ENCODE measurements at regions not wholly inside any gene's neighbourhood (a gene's known extent, or its start where the extent isn't known, plus 50 kb on each side); places are given as distances from the start of the nearest gene placed in this dataset.
A peak's percentile ranks its signal among the peaks of the same experiment; 100 is the strongest.

DNA sequence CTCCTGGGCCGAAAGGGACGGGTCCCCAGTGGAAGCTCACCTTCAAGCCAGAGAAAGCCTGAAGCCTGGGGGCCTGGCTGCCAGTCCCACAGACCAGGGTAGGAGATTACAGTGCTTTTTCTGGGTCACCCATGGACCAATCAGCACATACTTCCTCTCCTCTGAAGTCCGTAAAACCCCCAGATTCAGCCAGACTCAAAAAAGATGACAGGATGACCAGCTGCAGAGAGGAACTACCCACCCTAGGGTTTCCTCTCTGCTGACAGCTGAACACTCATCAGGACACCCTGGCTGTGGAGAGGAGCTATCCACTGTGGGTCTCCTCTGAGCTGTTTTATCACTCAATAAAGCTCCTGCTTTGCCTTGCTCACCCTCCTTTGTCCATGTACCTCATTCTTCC lies 78.0 kb downstream of the SAMD9 start:
- Histone ChIP-seq H2BK5ac (ENCODE audit: low read depth, low read length) (no peak overlapping the region), H3K18ac (ENCODE audit: extremely low read depth, low read length) (no peak overlapping the region; the same call in 1 of the 2 replicates), H3K79me2 (ENCODE audit: control insufficient read depth in 1 of 2, insufficient read depth in 2 of 2, low read length in 2 of 2) (no peaks in the 10 kb centered on the region), H2BK20ac (ENCODE audit: low read length) (no peak overlapping the region), H3K27ac (ENCODE audit: low read depth, low read length) (no peak overlapping the region), H3K4me1 (replicated peaks in 1 of 4; ENCODE audit: control insufficient read depth in 3 of 4, insufficient read depth in 4 of 4, low read length in 3 of 4) (peaks cover 3 to 20% (median 11%) of the 10 kb centered on the region in 4 experiments), H3K9ac (replicated peaks in 1 of 4; ENCODE audit: extremely low read depth in 1 of 4, low read depth in 3 of 4, low read length in 3 of 4) (no peak overlapping the region), H4K20me1 (replicated peaks in 1 of 2; ENCODE audit: control insufficient read depth in 1 of 2, insufficient read depth in 2 of 2, low read length in 2 of 2) (no peaks in the 10 kb centered on the region), H3K56ac (replicated peaks; ENCODE audit: insufficient read length, low read depth, low read length) (no peak overlapping the region), H4K5ac (ENCODE audit: insufficient read length, low read depth, low read length) (no peak overlapping the region), H3K27me3 (replicated peaks in 1 of 4; ENCODE audit: control insufficient read depth in 3 of 4, extremely low read depth in 1 of 4, insufficient read depth in 3 of 4, low read length in 3 of 4) (peaks cover 2 to 12% (median 10%) of the 10 kb centered on the region in 4 experiments; a peak in 5 of 7 replicates), H3K9me3 (ENCODE audit: insufficient read depth in 2 of 2, low read depth in 1 of 2, low read length in 1 of 2) (no peaks in the 10 kb centered on the region), H3K79me1 (ENCODE audit: low read depth, low read length) (peaks cover 2% of the 10 kb centered on the region; the same call in 1 of the 2 replicates), H3K14ac (ENCODE audit: insufficient read length) (no peak overlapping the region), H2AFZ (ENCODE audit: low read length) (no peak overlapping the region; the same call in 1 of the 2 replicates), H2BK15ac (ENCODE audit: low read length) (0 out of 2 replicates have a peak overlapping the region, but pooled peaks have one; percentile 46), H4K91ac (replicated peaks; ENCODE audit: insufficient read length, low read length) (no peak overlapping the region), H4K8ac (ENCODE audit: extremely low read depth, insufficient read depth, low read length) (no peak overlapping the region; the same call in 1 of the 2 replicates), H2BK120ac (replicated peaks; ENCODE audit: low read depth, low read length) (no peak overlapping the region), H3K23ac (ENCODE audit: insufficient read length) (no peak overlapping the region), H3K4ac (replicated peaks; ENCODE audit: insufficient read length, low read depth, low read length) (no peak overlapping the region), H2BK12ac (ENCODE audit: low read depth, low read length) (no peak overlapping the region), H3K4me3 (ENCODE audit: extremely low read depth in 1 of 4, insufficient read depth in 2 of 4, low read depth in 3 of 4, low read length in 4 of 4) (no peak overlapping the region), H3K4me2 (ENCODE audit: insufficient read depth in 1 of 2, low read depth in 2 of 2, low read length in 2 of 2) (no peak overlapping the region), H3K36me3 (ENCODE audit: control insufficient read depth in 2 of 4, insufficient read depth in 4 of 4, low read length in 3 of 4) (no peaks in the 10 kb centered on the region), H2AK5ac (ENCODE audit: low read depth, low read length) (no peak overlapping the region), H3K23me2 (ENCODE audit: low read depth, low read length) (peaks cover 10% of the 10 kb centered on the region; the same call in 1 of the 2 replicates)
- DNase-seq (ENCODE audit: low read depth in 1 of 2, low spot score in 2 of 2) (no peak), FAIRE-seq (no peak)
- 91% methylated on average over 3 of the region's 3 CpGs; no CpG with 5 or more reads in 1 of the 2 experiments for WGBS, 2 experiments (ENCODE audit: extremely low coverage in 1 of 2, insufficient coverage in 1 of 2, insufficient read length in 1 of 2, insufficient replicate concordance in 2 of 2, low coverage in 1 of 2, low lambda C conversion rate in 2 of 2, missing lambda C conversion rate in 1 of 2)
- ChIA-PET CTCF (ENCODE audit: partially characterized antibody) (interaction anchor here (0.7 to 1.3 kb wide), 3 partner anchors 154 to 166 kb away, joined by 3 to 6 read pairs (median 3); no protein-coding TSS in a partner anchor), POLR2A (ENCODE audit: partially characterized antibody) (no interaction called here)
- TF ChIP-seq CHD2 (IDR thresholded peaks at IDR 0.05; ENCODE audit: low read length) (no peak), CEBPB (IDR thresholded peaks at IDR 0.05; ENCODE audit: low read depth, low read length) (no peak), CREB1 (IDR thresholded peaks at IDR 0.05) (no peak), HDAC6 (IDR thresholded peaks at IDR 0.05; ENCODE audit: low read depth, low read length) (no peak), SP1 (IDR thresholded peaks at IDR 0.05; ENCODE audit: low read depth, low read length) (no peak)
- TF ChIP-seq, protein P1, sequence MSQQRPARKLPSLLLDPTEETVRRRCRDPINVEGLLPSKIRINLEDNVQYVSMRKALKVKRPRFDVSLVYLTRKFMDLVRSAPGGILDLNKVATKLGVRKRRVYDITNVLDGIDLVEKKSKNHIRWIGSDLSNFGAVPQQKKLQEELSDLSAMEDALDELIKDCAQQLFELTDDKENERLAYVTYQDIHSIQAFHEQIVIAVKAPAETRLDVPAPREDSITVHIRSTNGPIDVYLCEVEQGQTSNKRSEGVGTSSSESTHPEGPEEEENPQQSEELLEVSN (IDR thresholded peaks at IDR 0.05) = no peak
- TF ChIP-seq, protein P2, sequence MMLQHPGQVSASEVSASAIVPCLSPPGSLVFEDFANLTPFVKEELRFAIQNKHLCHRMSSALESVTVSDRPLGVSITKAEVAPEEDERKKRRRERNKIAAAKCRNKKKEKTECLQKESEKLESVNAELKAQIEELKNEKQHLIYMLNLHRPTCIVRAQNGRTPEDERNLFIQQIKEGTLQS (IDR thresholded peaks at IDR 0.05; ENCODE audit: insufficient read depth, low read depth, low read length) = no peak
